A549 (cell line): ENCODE measurements at regions not wholly inside any gene's neighbourhood (a gene's known extent, or its start where the extent isn't known, plus 50 kb on each side); places are given as distances from the start of the nearest gene placed in this dataset.
A peak's percentile ranks its signal among the peaks of the same experiment; 100 is the strongest.

Experiments used
- ATAC-seq, 2 experiments: fragments of 200-7000 bp in 1 of 2; fragments of >200 bp in 1 of 2; cut with Nextera tagmentation in 1 of 2; cut with Tn5 transposase in 1 of 2; 3 replicates each; pipeline versions ENCODE4 v1.8.0 to v1.9.1; 2018 to 2020; ENCODE audit warnings: mild to moderate bottlenecking in 1 of 2, moderate library complexity in 1 of 2
- CTCF ChIA-PET: fragments of 300-600 bp; sonication (Branson Sonifier 250); formaldehyde crosslinking; extraction: SDS; loops from one replicate; lab custom pipeline; 2021; ENCODE audit warnings: antibody characterized with exemption, inconsistent platforms; lab: Yijun Ruan, JAX
- POLR2A ChIA-PET: fragments of 350-600 bp; formaldehyde crosslinking; extraction: SDS; loops from one replicate; lab custom pipeline; 2021; ENCODE audit warnings: antibody characterized with exemption, inconsistent platforms; lab: Yijun Ruan, JAX
- DNase-seq, 2 experiments: peaks; one replicate each; pipeline versions ENCODE4 v3.0.0 to v3.0.0-alpha.2; 2011 to 2016; ENCODE audit warnings: low read depth in 1 of 2, low spot score in 1 of 2
- FAIRE-seq: peaks from 2 replicates; lab custom pipeline; 2011; peaks lifted over from hg19 to GRCh38; lab: Jason Lieb, UNC
- H3K27ac ChIP-seq, 2 experiments: fragments of >200 bp; sonication (Bioruptor Twin); formaldehyde crosslinking; 3 replicates each; pipeline ENCODE4 v1.5.1; 2016 to 2017
- H3K4me1 ChIP-seq: fragments of >200 bp; sonication (Bioruptor Twin); formaldehyde crosslinking; 3 replicates; pipeline ENCODE4 v1.6.1; 2016
- H3K4me2 ChIP-seq: fragments of >200 bp; sonication (Bioruptor Twin); formaldehyde crosslinking; 3 replicates; pipeline ENCODE4 v1.6.1; 2016
- H3K4me3 ChIP-seq: fragments of >200 bp; sonication (Bioruptor Twin); formaldehyde crosslinking; 3 replicates; pipeline ENCODE4 v1.5.1; 2016
- H3K9me3 ChIP-seq: fragments of >200 bp; sonication (Bioruptor Twin); formaldehyde crosslinking; 3 replicates; pipeline ENCODE4 v1.6.1; 2016
- CEBPB ChIP-seq, 2 experiments: fragments of >200 bp in 1 of 2; sonication (Bioruptor Twin) in 1 of 2; formaldehyde crosslinking in 1 of 2; IDR thresholded peaks; 2 replicates each; pipeline ENCODE4 v1.6.1; 2012 to 2016
- EP300 ChIP-seq, 2 experiments: fragments of >200 bp; sonication (Bioruptor Twin); formaldehyde crosslinking; IDR thresholded peaks; 2 replicates in 1 of 2; 3 replicates in 1 of 2; pipeline ENCODE4 v1.6.1; 2016 to 2017
- FOSL2 ChIP-seq, 2 experiments: fragments of 450-650 bp in 1 of 2; fragments of >200 bp in 1 of 2; sonication (Bioruptor Twin) in 1 of 2; formaldehyde crosslinking; IDR thresholded peaks; 2 replicates each; pipeline versions ENCODE4 v1.5.0 to v1.6.1; 2016 to 2020; ENCODE audit warnings: mild to moderate bottlenecking in 1 of 2, moderate library complexity in 1 of 2
- HEYL ChIP-seq: fragments of 250-450 bp; sonication (Bioruptor Pico); IDR thresholded peaks from 2 replicates; pipeline ENCODE4 v1.8.0; 2021; ENCODE audit warnings: mild to moderate bottlenecking, moderate library complexity
- KDM5A ChIP-seq: fragments of 200-600 bp; sonication (generic); IDR thresholded peaks from 2 replicates; pipeline ENCODE4 v1.6.1; 2016; ENCODE audit warnings: antibody characterized with exemption, mild to moderate bottlenecking
- MAFK ChIP-seq: fragments of 450-650 bp; IDR thresholded peaks from 2 replicates; pipeline ENCODE4 v1.6.1; 2014; ENCODE audit not compliant: partially characterized antibody
- MYC ChIP-seq: IDR thresholded peaks from 2 replicates; pipeline ENCODE4 v1.6.1; 2012; ENCODE audit warnings: mild to moderate bottlenecking, inconsistent platforms, low read length, improper control_type of control experiment, borderline replicate concordance
- NPAS2 ChIP-seq: fragments of 250-450 bp; sonication (Bioruptor Pico); IDR thresholded peaks from 2 replicates; pipeline ENCODE4 v1.8.0; 2022; ENCODE audit warnings: mild to moderate bottlenecking, moderate library complexity, borderline replicate concordance
- PBX3 ChIP-seq: IDR thresholded peaks from 2 replicates; pipeline ENCODE4 v1.6.1; 2012
- RAD21 ChIP-seq, 2 experiments: fragments of >200 bp in 1 of 2; sonication (Bioruptor Twin) in 1 of 2; formaldehyde crosslinking in 1 of 2; IDR thresholded peaks in 1 of 2; conservative IDR thresholded peaks in 1 of 2; 2 replicates in 1 of 2; 3 replicates in 1 of 2; pipeline ENCODE4 v1.6.1; 2012 to 2018; ENCODE audit warnings: inconsistent platforms in 1 of 2
- RARB ChIP-seq: fragments of 250-450 bp; sonication (Bioruptor Pico); IDR thresholded peaks from 2 replicates; pipeline ENCODE4 v1.8.0; 2021; ENCODE audit warnings: mild to moderate bottlenecking, moderate library complexity
- REST ChIP-seq: fragments of 200-600 bp; sonication (generic); IDR thresholded peaks from 2 replicates; pipeline ENCODE4 v1.6.1; 2016; ENCODE audit warnings: antibody characterized with exemption, mild to moderate bottlenecking, moderate library complexity
- RFX5 ChIP-seq: fragments of 450-650 bp; IDR thresholded peaks from 2 replicates; pipeline ENCODE4 v1.7.1; 2014; ENCODE audit warnings: antibody characterized with exemption, mild to moderate bottlenecking, moderate library complexity
- TP53 ChIP-seq: fragments of 250-450 bp; sonication (Bioruptor Pico); IDR thresholded peaks from 2 replicates; pipeline ENCODE4 v1.5.0; 2021; ENCODE audit warnings: mild to moderate bottlenecking, moderate library complexity
- USF2 ChIP-seq: fragments of 450-650 bp; IDR thresholded peaks from 2 replicates; pipeline ENCODE4 v1.6.1; 2014; ENCODE audit warnings: antibody characterized with exemption
- ZC3H11A ChIP-seq: fragments of 450-650 bp; IDR thresholded peaks from 2 replicates; pipeline ENCODE4 v1.6.1; 2014; ENCODE audit warnings: antibody characterized with exemption, mild to moderate bottlenecking
- WGBS: methylation state at CpG from one replicate; pipeline ENCODE4 v1.1.6; 2017; ENCODE audit errors: missing lambda C conversion rate; 5-methylcytosine and 5-hydroxymethylcytosine counted together

GRCh38 chr7:98479318-98479717, 78.4 kb upstream of the BAIAP2L1 start:
- Histone ChIP-seq H3K27ac (no peak overlapping the region), H3K4me2 (no peak overlapping the region)
- CTCF ChIA-PET = interaction anchor here (0.7 to 1.2 kb wide), 3 partner anchors 16 to 394 kb away, joined by 3 read pairs; no protein-coding TSS in a partner anchor
- POLR2A ChIA-PET = interaction anchor here (0.8 kb wide), 1 partner anchor 32 kb away, joined by 5 read pairs; no protein-coding TSS in a partner anchor
- ATAC-seq (no peak), DNase-seq (no peak)
- WGBS = 39% methylated on average over 5 of the region's 5 CpGs
- TF ChIP-seq MAFK = peak; percentile 83
- no peak for TF ChIP-seq REST
- TF ChIP-seq, all 56 proteins: peak for 1
- H3K9me3 ChIP-seq = peaks cover 14% of the 10 kb centered on the region; the same call in 2 of the 3 replicates
- FAIRE-seq = no peak
- H3K4me3 ChIP-seq = no peak overlapping the region
- H3K4me1 ChIP-seq = no peaks in the 10 kb centered on the region

GRCh38 chr7:98475352-98475751, 74.5 kb upstream of the BAIAP2L1 start:
- CTCF ChIA-PET = interaction anchor here (0.6 kb wide), 1 partner anchor 440 kb away, joined by 3 read pairs; no protein-coding TSS in a partner anchor
- no peak overlapping the region for H3K4me3 ChIP-seq
- POLR2A ChIA-PET = interaction anchor here (1.2 kb wide), 1 partner anchor 78 kb away, joined by 4 read pairs; no protein-coding TSS in a partner anchor
- H3K4me1 ChIP-seq = 0 out of 3 replicates have a peak, but pooled peaks cover 7% of the 10 kb centered on the region
- no peak for DNase-seq
- FAIRE-seq = no peak
- TF ChIP-seq CEBPB (IDR thresholded peaks at IDR 0.05) = no peak
- no peak for TF ChIP-seq FOSL2 (IDR thresholded peaks at IDR 0.05)
- TF ChIP-seq FOSL2 (CRISPR knock-in tag; IDR thresholded peaks at IDR 0.05) = no peak
- no peak for TF ChIP-seq ZC3H11A
- TF ChIP-seq RAD21 (conservative IDR thresholded peaks at IDR 0.05 in 1 of 2, IDR thresholded peaks at IDR 0.05 in 1 of 2) = no peak
- TF ChIP-seq EP300 (IDR thresholded peaks at IDR 0.05) = no peak
- no peak for TF ChIP-seq TP53 (CRISPR knock-in tag)
- TF ChIP-seq RARB (CRISPR knock-in tag) = no peak
- no peak for TF ChIP-seq RFX5
- TF ChIP-seq KDM5A = no peak
- no peak for TF ChIP-seq NPAS2 (CRISPR knock-in tag)
- no peak for TF ChIP-seq USF2
- no peak for TF ChIP-seq MYC
- H3K9me3 ChIP-seq = peaks cover 4% of the 10 kb centered on the region; the same call in 2 of the 3 replicates
- no peak overlapping the region for H3K4me2 ChIP-seq
- no peak for ATAC-seq
- H3K27ac ChIP-seq = no peak overlapping the region
- WGBS = 76% methylated on average over 3 of the region's 3 CpGs

- no peak for FAIRE-seq
- Histone ChIP-seq H3K9me3 (peaks cover 8% of the 10 kb centered on the region), H3K4me1 (0 out of 3 replicates have a peak, but pooled peaks cover 8% of the 10 kb centered on the region), H3K4me3 (no peak overlapping the region), H3K27ac (no peak overlapping the region; a peak in 1 of 6 replicates), H3K4me2 (no peak overlapping the region)
- peak in 1 of 2 experiments; percentile 62; a peak in 1 of 6 replicates for ATAC-seq
- TF ChIP-seq ZC3H11A = no peak
- TF ChIP-seq CEBPB (IDR thresholded peaks at IDR 0.05) = peak in 1 of 2 experiments; percentile 24; a peak in 1 of 4 replicates
- TF ChIP-seq PBX3 = no peak
- TF ChIP-seq HEYL (CRISPR knock-in tag) = no peak
- peak in 1 of 2 experiments; percentile 22 for DNase-seq
- ChIA-PET POLR2A (interaction anchor here (1.2 kb wide), 1 partner anchor 79 kb away, joined by 4 read pairs; no protein-coding TSS in a partner anchor), CTCF (interaction anchor here (0.8 kb wide), 1 partner anchor 113 kb away, joined by 4 read pairs; no protein-coding TSS in a partner anchor)
- WGBS = 71% methylated on average over 7 of the region's 7 CpGs
Observed at GRCh38 chr7:98474558-98474957, 73.7 kb upstream of the BAIAP2L1 start.
